ENCODE measurements at regions not wholly inside any gene's neighbourhood (a gene's known extent, or its start where the extent isn't known, plus 50 kb on each side); places are given as distances from the start of the nearest gene placed in this dataset.

DNA sequence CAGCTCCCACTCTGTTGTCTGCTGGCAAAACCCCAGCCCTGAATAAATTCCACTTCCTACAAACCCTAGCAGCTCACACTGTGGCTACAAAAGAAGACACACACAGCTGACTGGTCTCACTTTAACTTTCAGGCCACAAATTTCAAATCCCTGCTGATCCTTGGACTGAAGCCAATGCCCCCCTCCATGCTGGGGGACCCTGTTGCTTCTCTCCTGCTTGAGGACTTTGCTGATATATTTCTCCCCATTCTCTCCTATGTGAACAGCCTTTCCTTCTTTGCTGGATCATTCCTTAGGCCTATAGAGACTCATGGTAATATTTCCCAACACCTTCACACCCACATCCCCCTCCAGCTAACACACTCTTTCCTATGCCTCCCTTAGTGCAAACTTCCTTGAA is 79.6 kb upstream of the ADRA1B start:
- no peak overlapping the region for H3K4me3 ChIP-seq (ENCODE audit: low read depth, low read length)
- TF ChIP-seq, protein P1, sequence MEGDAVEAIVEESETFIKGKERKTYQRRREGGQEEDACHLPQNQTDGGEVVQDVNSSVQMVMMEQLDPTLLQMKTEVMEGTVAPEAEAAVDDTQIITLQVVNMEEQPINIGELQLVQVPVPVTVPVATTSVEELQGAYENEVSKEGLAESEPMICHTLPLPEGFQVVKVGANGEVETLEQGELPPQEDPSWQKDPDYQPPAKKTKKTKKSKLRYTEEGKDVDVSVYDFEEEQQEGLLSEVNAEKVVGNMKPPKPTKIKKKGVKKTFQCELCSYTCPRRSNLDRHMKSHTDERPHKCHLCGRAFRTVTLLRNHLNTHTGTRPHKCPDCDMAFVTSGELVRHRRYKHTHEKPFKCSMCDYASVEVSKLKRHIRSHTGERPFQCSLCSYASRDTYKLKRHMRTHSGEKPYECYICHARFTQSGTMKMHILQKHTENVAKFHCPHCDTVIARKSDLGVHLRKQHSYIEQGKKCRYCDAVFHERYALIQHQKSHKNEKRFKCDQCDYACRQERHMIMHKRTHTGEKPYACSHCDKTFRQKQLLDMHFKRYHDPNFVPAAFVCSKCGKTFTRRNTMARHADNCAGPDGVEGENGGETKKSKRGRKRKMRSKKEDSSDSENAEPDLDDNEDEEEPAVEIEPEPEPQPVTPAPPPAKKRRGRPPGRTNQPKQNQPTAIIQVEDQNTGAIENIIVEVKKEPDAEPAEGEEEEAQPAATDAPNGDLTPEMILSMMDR (IDR thresholded peaks at IDR 0.05; ENCODE audit: insufficient read depth, low read depth, low read length, missing control alignments) = no peak
- no peak for DNase-seq (ENCODE audit: low read depth)

DNA sequence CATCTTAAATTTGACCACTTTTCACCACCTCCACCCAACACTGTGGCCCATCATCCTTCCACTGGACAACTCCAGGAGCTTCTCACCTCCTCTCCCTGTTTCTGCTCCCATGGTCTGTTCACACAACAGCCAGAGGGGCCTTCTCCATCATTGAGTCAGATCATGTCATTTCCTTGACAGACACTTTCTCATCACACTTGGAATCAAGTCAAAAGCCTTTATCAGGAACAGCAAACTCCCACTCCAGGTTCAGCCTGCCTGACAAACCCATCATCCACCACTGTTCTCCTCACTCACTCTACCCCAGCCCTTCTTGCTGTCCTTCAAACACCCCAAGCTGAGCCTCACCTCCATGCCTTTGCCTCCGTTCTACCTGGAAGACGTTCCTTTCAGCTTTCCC is 78.4 kb upstream of the ADRA1B start:
- DNase-seq (ENCODE audit: low read depth) = no peak
- no peak overlapping the region for H3K4me3 ChIP-seq (ENCODE audit: low read depth, low read length)
- TF ChIP-seq, protein P1 (IDR thresholded peaks at IDR 0.05; ENCODE audit: insufficient read depth, low read depth, low read length, missing control alignments) = no peak

DNA sequence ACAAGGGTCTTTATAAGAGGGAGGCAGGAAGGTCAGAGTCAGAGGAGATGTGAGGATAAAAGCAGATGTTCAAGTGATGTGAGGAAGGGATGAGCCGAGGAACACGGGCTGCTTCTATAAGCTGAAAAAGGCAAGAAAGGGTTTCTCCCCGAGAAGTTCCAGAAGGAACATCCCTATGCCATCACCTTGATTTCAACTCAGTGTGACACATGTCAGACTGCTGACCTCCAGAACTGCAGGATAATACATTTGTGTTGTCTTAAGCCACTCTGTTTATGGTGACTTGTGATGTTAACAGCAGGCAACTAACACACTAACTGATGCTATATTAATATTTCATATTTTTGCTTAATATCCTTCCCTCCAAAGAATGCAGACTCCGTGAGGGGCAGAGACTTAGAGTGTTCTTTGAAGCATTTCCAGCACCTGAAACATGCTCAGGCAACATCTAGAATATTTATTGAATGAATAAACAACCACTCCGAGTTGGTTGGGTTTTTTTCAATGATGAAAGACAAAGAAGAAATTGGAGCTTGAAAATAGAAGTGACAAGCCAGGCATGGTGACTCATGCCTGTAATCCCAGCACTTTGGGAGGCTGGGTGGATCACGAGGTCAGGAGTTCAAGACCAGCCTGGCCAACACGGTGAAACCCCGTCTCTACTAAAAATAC is 77.6 kb upstream of the ADRA1B start:
- DNase-seq (ENCODE audit: low read depth) = no peak
- TF ChIP-seq, protein P1 (IDR thresholded peaks at IDR 0.05; ENCODE audit: insufficient read depth, low read depth, low read length, missing control alignments) = no peak
- H3K4me3 ChIP-seq (ENCODE audit: low read depth, low read length) = no peak overlapping the region

DNA sequence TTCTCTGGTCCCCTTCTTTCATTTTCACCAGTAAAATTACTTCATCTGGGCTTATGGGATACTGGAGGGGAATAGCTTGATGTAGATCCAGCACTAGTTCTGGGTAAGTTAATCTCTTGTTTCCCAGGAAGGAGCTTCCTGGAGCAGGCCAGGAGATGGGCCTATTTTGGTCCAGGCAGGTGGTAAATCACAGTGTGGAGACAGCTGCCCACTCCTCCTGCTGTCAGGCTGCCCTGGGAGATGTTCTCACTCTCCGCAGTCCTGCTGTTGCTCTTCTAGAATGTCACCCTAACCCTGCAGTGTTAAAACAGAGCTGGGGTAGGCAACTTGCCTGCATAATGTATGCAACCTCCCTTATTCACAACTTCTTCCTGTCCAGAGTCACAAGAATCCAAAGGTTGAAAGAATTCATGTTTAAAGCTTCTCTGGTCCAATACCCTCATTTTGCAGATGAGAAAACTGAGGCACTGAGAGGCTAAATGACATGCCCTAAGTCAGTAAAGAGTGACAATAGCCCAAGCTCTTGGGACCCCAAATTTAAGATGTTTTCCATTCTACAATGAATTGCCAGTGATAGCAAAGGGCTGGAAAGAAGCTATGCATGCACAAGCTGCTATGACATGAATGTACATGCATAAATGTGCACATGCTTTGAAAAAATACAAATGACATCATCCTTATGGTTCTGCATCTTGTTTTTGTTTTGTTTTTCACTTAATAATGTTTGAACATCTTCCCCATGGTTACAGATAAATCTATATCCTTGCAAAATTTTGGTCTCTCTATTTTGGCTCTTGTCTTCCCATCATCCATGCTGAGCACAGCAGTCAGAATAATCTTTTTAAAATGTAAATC is 71.8 kb upstream of the ADRA1B start:
- no peak for DNase-seq (ENCODE audit: low read depth)
- TF ChIP-seq, protein P1 (IDR thresholded peaks at IDR 0.05; ENCODE audit: insufficient read depth, low read depth, low read length, missing control alignments) = no peak
- H3K4me3 ChIP-seq (ENCODE audit: low read depth, low read length) = no peak overlapping the region

DNA sequence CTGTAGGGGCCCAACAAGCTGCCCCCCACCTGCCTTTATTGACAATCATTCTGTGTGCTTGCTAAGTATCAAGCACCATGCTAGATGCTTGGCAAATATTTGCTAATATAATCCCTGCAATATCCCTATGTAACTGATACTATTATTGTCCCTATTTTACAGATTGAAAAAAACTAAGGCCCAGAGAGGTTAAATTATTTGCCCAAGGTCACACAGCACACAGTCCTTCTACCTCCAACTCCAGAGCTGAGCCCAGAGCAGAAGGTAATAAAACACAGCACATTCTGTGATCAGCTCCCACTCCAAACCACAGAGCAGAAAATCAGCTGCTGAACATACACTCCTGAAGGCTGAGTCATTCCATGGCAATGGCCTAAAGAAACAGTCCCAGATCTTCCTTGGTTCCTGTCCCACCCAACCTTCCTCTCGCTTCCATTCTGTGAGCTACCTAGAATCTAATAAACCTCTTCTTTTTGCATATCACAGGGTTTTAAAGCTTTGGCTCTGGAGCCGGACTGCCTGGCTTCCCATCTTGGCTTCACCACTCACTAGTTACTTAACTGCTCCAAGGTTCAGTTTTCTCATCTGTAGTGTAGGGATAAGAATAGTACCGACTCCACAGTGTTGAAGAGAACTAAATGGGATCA is 66.7 kb upstream of the ADRA1B start:
- TF ChIP-seq, protein P1 (IDR thresholded peaks at IDR 0.05; ENCODE audit: insufficient read depth, low read depth, low read length, missing control alignments) = no peak
- DNase-seq (ENCODE audit: low read depth) = no peak
- H3K4me3 ChIP-seq (ENCODE audit: low read depth, low read length) = no peak overlapping the region

DNA sequence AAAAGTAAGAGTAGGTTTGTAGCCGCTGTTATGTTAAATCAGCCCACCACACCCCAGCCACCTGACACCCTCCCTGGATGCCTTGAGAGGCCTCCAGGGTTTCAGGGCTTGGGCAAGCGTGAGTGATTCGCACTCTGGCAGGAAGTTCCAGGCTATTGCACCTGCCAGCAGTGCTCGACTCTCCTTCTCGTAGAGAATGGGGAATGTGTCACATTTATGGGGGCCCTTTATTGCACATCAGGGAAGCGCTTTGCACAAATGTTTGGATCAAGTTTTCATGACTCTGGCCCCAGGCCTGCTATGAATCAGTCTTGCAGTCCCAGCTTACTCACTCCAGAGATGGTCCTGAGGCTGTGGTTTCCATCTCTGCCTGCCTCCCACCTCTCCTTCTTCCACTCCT is 66.1 kb upstream of the ADRA1B start:
- no peak for DNase-seq (ENCODE audit: low read depth)
- H3K4me3 ChIP-seq (ENCODE audit: low read depth, low read length) = no peak overlapping the region
- TF ChIP-seq, protein P1 (IDR thresholded peaks at IDR 0.05; ENCODE audit: insufficient read depth, low read depth, low read length, missing control alignments) = no peak

All from GM12865 (cell line).